GM21576 (cell line): ENCODE measurements at regions not wholly inside any gene's neighbourhood (a gene's known extent, or its start where the extent isn't known, plus 50 kb on each side); places are given as distances from the start of the nearest gene placed in this dataset.

ENCODE experiments used
- ATAC-seq: cut with Tn5 transposase; IDR thresholded peaks from one replicate; pipeline ENCODE4 v1.9.1; 2021; ENCODE audit warnings: mild to moderate bottlenecking, moderate library complexity; ENCODE audit not compliant: unreplicated experiment

DNA sequence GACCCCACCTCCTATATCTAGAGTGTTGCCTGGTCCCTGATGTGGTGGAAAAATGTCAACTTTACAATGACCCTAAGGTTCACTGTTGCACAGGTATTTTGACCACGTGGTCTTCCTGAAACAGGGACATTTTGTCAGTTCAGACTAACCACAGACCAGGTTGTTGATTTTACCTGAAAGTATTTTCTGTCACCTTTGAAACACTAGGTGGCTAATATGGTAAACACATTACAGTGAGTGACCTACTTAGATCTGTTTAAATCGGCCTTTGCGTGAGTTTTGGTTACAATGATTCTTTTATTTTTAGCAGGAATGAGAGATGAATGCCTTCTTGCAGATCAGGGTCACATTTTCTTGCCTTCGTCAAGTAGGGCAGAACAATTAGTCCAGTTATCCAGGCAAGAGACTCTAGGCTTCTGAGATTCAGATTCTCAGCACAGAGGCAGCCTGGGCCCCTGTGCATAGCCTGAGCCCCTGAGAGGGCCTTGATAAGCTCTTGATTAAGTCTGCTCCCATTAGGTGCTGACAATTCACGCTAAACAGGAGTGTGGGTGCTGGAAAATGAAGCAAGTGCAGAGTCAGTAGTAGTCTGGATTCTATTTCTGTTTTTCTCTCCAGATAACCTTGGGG lies 226.2 kb downstream of the KCNS3 start:
- no peak for ATAC-seq

DNA sequence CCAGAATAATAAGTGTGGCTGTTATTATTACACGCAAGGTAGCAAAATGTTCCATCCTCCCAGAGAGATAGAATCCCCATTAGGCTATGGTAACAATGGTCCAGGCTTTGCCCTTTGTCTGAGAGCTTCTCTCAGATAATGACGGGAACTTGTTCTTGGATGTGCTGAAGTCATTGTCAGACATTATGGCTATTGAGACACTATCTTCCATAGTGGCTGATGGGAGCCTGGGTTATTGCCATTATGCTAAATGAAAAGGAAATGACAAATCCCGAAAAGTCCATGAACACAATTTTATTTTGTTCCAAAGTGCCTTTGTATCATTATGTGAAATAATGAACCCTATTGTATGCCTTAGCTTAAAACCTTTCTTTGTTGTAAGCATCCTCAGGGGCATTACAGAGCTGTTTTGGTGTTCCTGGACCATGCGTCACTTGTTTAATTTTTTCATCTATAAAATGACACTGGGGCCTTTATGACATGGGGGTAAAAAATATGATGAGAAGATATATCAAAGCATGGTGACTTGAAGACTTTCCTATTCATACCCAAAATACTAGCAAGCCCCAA lies 218.5 kb downstream of the KCNS3 start:
- no peak for ATAC-seq

DNA sequence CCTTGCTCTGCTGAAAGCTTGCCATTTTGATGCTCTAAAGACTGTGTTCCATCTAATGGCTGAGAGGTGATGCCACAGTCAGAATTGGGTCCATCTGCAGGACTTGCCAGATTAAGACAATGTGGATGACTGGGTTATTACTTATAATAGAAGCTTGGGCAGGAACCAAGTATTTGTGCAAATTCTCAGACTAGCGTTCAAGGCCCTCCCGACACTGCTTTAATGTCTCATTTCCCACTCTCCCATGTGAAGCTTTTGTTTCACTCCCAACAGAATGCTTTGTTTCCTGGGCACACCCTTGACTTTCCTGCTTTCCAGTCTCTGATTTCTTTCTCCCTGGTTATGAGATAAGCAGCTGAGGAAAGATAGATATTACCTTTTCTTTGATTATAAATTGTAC lies 215.8 kb downstream of the KCNS3 start:
- ATAC-seq, result no peak

DNA sequence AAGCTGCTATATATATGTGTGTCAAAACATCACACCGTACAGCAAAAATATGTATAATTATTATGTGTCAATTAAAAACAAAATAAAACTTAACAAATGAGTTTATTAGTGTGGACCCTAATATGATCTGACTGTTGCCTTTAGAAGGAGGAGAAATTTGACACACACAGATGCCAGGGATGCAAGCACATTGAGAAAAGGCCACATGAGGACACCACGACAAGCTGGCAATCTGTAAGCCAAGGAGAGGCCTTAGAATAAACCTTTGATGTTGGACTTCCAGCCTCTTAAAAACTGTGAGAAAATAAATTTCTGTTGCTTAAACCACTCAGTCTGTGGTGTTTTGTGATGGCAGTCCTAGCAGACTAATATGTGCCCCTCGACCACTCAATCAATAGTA lies 214.7 kb downstream of the KCNS3 start:
- no peak for ATAC-seq

DNA sequence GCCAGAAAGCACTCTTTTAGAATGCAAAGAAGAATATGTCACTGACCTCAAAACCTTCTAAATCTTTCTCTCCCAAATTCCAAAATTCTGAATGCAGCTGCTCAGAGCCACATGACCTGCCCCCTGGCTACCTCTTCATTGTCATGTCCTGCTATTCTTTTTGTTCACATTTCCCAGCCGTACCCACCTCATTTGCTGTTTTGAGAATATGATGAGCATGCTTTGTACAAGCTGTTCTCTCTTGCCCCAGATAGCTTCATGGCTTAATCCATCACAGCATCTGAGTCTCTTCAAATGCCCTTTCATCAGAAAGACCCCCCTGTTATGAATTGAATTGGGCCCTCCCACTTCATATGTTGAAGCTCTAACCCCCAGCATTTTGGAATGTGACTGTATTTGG lies 214.3 kb downstream of the KCNS3 start:
- ATAC-seq, result no peak

DNA sequence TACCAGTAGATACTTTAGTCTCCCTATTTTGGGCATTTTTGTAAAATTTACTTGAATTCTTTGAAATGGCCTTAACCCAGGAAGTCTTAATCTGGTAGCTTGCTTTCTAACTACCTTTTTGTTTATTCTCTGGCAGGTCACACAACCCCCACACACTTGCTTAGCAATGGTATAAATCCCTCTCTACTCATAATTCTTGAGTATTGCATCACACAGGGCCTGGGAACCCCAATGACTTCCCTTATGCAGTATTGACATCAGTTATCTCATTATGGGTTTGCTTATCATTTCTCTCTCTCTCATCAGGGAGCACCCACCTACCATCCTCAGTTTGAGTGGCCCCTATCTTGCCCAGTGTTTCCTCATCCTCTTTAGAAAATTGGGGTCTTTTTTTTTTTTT lies 207.1 kb downstream of the KCNS3 start:
- no peak for ATAC-seq

DNA sequence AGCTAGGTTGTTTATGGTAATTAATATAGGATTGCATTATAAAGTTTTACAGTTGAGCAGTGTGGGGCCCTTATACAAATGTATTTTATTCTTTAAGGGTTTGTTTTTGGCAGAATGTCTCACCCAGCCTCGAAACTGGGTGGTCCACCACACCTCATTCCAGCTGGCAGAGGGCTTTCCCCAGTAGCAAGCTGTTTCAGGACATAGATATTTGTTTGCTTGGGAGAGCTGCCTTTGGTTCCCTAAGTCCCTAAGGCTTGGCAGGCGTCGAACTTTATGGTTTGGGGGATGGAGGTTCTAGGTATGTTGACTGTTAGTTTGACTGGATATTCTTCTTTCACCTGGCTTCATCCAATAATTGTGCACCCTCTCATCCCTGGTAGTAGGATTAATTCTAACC lies 205.9 kb downstream of the KCNS3 start:
- no peak for ATAC-seq

DNA sequence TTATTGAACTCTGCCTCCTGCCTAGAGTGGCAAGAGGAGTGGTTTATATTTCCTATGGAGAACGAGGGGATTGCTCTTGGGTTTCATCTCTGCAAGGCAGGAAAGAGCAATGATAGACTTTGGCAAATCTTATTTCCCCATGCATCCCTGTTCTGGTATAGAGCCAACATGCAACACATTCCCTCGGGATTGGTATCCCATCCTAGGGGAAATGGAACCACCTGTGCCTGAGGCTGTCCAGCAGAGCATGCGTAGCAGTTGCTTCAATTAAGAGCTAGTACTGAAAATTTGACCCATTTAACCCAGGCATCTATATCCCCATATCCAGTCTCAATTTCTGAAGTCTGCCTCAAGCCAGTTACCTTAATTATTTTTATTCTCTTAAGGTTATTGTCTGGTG lies 205.3 kb downstream of the KCNS3 start:
- no peak for ATAC-seq

DNA sequence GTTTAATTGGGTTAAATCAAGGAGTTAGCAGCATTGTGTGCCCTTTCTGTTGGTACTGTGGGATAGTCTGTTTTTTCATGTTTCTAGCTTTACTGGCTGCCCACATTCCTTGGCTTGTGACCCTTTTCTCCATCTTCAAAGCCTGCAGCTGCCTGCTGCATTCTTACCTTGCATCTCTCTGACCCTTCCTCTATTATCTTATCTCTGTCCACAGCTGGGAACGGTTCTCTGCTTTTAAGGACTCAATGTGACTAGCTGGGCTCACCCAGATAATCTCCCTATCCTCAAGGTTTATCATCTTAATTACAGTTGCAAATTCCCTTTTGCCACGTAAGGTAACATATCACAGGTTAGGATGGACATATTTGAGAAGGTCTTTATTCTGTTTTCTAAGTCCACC lies 199.7 kb downstream of the KCNS3 start:
- ATAC-seq, result no peak

DNA sequence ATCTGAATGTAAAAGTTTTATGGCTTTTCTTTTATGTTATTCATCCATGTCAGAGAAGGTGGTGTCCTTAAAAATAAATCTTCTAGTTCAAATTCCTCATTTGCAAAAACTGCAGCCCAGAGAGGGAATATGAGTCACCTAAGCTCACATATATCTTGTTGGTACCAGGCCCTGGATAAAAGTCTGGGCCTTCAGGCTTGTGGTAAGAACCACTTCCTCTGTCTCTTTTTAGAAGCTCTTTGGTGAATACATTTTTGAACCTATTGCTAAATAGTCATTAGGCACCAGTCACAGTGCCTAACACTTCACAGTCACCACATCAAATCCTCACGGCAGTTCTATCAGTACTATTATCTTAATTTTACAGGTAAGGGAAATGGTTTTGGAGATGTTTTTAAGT lies 199.2 kb downstream of the KCNS3 start:
- ATAC-seq, result no peak

DNA sequence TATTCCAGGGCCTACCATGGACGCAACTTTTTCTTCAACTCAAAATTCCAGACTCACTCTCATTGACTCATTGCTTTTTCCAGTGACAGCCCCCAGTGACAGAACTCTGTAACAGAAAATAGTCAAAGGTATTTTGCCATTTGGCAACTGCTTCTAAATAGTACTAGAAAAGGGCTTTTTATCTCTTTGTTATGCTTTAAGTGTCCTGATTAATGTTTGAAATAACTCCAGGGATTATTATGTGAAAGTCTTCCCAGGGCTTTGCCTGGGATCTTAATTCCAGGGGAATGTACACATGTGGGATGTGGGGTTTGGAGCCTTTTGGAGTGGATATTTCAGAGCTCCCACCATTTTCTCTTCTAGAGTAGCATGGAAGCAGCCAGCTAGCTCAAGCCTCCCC lies 198.8 kb downstream of the KCNS3 start:
- ATAC-seq, result no peak

DNA sequence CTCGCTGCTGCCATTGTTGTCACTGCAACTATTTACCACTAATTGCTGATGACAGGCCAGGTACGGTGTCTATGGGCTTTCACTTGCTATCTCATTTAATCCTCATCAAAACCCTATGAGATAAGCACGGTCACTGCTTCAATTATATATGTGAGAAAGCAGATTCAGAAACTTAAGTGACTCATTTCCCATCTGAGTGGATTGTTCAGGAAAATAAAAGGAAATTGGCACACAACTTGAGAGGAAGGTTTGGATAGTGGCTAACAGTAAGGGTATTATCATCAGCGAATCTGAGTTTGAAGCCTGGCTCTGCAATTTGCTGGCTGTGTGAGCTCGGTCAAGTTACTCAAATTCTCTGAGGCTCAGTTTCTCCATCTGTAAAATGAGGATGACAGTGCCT lies 196.0 kb downstream of the KCNS3 start:
- no peak for ATAC-seq

DNA sequence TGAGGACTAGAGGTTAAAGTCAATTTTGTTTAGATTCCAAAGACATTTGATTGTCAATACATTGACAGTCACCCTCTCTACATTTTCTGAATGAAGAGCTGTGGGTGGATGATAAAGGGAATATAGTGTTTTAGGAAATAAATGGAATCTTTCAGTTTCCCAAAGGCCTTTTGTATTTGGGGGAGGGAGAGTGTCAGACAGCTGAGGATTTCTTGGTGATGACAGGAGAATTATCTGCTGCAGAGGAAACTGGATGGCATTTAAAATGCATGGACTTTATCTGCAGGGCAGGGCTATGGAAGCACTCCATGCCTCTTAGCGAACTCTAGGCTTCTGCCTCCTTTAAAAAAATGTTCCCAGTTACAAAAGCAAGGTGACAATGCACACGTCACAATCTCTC lies 195.1 kb downstream of the KCNS3 start:
- ATAC-seq, result no peak

DNA sequence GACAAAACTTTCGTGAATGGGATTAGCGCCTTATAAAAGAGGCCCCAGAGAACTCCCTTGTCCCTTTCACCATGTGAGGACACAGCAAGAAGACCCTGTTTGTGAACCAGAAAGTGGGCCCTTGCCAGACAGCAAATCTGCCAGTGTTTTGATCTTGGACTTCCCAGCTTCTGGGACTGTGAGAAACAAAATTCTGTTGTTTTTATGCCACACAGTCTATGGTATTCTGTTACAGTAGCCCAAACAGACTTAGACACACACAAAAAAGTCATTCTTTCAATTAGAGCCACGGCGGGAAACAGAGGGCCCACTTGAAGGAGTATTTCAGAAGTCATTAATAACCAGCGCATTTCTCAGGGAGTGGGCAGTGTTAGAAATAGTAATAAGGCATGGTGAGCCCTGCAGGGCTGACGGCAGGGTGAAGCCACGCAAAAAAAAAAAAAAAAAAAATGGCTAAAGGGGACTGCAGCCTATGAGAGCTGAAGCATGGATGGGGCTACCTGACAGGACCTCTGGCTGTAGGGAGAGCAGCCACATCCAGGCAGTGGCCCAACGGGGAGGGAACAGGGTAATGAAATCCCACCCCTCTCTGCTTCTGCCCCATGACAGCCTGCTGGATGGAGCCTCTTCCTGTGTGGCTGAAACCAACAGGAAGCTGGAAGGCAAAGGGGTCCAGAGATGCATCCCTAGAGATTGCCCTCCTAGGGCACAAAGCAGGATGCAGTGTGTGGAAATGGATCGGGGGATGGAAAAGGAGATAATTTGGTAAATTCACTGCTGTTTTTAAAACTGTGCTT lies 189.3 kb downstream of the KCNS3 start:
- no peak for ATAC-seq

DNA sequence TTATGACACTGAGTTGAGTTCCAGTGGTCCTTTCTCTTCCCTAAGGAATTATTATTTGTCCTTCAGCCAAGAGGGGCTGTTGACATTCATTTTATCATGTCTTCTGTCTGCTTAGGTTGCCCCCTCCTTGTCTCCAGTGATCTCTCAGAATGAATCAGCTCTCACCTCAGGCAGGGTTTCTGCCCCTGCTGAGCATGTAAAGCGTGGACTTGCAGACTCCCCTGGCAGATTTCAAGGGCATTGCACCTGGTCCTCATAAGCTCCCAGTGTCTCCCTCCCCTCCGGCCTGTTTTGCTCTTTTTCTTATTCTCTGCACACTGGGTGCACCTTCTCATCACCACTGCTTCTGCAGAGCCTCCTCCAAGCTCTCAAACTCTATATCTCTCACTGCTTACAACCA lies 188.4 kb downstream of the KCNS3 start:
- no peak for ATAC-seq

DNA sequence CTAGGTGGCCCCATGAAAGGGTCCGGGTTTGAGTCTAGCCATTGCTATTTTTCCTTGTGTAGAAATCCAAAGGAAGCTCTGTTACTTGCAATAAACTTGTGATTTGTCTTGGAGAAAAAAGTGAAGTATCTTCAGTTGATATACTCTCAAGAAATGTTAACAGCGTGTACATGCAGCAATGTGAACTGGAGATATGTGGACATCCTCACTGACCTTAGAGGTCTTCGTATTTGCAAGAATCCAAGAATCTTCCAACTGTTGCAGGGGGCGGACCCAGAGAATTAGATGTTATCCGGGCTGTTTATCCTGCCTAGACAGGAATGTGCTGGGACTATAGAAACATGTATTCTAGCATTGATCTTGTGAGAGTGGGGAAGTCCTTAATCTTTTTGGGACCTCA lies 187.6 kb downstream of the KCNS3 start:
- ATAC-seq, result no peak

DNA sequence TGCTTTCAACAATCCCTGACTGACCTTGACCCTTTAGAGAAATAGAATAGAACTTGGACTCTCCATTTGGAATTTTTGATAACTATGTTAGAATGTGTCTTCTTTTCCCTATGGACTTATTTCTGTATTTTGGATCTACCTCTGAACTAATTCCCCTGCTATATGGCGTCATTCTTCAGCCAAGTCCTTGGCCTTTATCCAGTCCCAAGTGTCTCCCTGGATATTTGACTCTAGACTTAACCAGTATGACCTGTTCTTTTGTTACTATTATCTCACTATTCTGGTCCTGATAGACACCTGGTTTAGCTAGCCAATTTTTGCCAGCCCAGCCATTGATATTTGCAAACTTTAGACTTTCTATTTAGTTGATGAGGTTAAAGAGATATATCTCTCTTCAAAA lies 186.8 kb downstream of the KCNS3 start:
- no peak for ATAC-seq

DNA sequence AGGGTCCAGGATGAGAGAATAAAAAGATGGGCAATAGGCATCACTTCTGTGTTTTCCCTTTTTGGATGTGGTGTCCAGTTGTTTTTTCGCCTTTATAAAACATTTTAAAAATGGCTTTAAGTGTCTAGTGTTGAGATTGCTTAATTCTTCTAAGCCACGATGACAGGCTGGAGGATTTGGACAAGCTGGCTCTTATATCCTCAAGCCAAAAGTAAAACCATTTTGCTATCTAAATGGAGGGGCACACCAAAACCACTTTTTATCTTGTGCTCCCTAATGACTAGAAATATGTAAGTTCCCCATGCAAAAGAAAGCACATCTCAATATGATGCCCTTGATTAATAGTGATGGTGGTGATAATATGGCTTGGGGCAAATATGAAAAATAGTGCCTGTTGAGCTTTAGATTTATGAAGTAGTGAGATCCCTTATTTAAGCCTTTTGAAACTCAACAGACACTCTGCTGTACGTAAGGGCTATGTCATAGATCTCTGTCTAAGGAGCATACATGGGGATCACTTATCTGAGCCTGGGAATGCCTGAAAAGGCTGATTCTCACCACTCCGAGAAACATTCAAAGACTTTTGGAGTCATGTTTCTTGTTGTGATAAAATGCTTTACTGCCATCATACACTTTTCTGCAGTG lies 185.5 kb downstream of the KCNS3 start:
- ATAC-seq, result no peak

DNA sequence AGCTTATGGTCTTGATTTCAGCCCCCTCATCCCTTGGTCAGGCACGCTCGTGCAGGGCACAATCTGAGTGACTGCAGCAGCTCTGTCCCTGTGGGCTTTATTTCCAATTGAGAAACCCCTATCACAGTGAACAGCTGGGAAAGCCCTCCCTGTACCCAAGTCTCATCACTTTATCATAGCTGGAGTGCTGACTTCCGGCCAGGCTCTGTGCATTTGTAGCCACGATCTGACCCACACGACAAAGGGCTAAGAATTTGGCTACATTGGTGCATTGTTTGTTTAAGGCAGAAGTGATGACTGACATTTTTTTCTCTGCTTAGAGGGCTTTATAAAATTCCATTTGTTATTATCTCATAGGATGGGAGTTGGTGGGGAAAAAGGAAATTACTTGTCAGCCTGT lies 184.4 kb downstream of the KCNS3 start:
- ATAC-seq, result no peak

DNA sequence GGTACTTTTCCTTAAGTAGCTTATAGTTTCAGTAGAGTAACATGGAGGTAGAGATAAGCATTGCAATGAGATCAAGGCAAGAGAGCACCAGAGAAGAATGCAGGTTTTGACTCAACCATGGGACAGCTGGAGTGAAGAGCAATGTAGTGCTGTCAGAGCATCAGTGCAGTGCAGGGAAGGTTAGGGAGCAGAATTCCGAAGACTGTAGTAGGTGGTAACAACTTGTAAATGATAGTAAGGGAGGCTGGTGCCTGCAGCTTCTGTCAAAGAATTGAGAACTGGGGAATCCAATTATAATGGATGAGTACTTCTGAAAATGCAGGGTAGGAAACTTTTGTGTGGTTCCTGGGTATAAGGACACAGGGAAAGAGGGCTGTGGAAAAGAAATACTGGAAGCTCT lies 183.2 kb downstream of the KCNS3 start:
- no peak for ATAC-seq

DNA sequence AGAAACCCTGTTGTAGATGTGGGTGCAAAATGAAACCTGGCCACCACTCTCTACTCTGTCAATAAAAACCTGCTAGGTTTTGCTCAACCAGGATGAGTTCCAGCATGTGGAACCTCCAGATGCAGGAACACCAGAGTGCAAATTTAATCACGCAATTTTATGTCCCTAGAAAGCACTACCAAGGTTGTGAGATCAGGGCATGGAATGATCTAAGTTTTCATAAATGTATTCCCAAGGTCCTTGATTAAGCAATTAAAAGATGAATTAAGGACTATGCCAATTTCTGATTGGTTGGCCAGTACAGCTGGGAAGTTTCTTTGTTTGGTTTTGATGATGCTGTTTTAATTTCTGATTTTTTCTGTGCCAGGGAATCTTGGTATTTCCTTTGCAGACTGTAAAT lies 179.2 kb downstream of the KCNS3 start:
- no peak for ATAC-seq

DNA sequence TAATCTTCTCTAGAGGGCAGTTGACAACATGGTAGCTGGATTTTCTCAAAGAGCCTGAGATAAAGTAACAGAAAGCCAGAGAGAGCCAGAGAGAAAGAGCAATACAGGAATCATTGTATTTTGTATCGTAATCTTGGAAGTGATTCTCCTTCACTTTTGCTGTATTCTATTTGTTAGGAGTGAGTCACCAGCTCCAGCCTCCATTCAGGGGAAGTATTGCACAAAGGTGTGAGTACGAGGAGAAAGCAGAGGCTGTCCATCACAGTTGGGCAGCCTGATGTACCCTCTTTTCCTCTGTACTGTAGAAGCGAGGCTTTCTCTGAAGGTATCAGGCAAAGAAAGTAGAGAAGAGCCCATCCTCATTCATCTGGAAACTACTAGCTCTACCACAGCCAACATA lies 176.8 kb downstream of the KCNS3 start:
- no peak for ATAC-seq
